ENCODE measurements at regions not wholly inside any gene's neighbourhood (a gene's known extent, or its start where the extent isn't known, plus 50 kb on each side); places are given as distances from the start of the nearest gene placed in this dataset.

GRCh38 chr5:50562694-50563093 lies 103.7 kb upstream of the PARP8 start:
- no peak for TF ChIP-seq CTCF (conservative IDR thresholded peaks at IDR 0.05; ENCODE audit: low read length)
- TF ChIP-seq EZH2phosphoT487 (IDR thresholded peaks at IDR 0.05; ENCODE audit: borderline replicate concordance, low read depth, low read length), result no peak
